NCI-H748 (cell line): ENCODE measurements at regions not wholly inside any gene's neighbourhood (a gene's known extent, or its start where the extent isn't known, plus 50 kb on each side); places are given as distances from the start of the nearest gene placed in this dataset.
"Not testable (repeated sequence)": the region's sequence is repeated elsewhere in the genome, so short reads cannot be mapped to it uniquely, and the experiment has no call there.

ENCODE experiments used
- DNase-seq: peaks from one replicate; lab custom pipeline; 2025; ENCODE audit not compliant: unreplicated experiment; lab: John Stamatoyannopoulos, UW

DNA sequence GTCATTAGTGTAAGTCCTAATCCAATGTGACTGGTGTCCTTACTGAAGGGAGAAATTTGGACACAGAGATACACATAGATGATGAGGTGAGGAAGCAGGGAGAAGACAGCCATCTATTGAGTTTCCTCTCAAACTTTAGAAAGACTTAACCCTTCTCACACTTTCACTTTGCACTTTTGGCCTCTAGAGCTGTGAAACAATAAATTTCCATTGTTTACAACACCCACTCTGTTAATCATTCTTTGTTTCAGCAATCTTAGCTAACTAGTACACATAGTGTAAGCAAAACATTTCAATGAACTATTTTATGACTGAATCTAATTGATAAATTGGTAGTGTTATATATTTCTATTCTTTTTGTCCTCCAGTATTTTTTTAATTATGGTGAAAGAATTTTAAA is 1092.8 kb upstream of the POT1 start:
- DNase-seq, result no peak

DNA sequence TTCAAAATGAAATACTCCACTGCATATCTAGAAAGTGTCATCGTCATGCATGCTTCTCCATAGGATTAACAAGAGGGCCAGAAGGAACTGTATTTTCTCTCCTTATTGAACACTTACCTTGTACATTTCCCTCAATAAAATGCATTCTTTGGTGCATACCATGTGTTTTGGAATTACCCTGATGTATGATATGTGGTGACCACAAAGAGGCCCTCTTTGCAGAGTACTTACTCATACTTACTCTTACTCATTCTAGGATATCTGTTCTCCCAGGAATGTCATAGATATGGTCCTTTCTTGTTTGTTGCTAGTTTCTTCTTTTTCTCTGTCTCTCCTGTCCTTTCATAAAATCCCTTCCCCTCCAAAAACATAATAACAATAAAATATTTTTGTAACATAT is 1087.1 kb upstream of the POT1 start:
- DNase-seq, result no peak

DNA sequence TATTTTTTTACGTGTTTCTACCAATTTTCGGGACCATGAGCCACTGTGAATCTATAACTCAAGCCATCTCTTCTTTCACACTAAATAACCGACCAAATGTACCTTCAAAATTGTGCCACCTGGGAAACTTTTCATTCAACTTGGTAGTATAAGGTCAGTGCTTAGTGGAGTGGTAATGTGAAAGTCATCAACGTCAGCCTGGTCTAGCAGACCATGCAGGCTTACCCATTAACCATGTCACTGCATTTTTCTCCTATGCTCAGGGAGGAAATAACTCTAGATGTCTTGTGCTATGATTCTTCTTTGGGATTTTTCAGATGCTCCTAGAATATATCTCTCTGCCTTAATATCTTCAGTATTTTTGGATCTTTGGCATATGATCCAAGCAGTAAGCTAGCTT is 1075.4 kb upstream of the POT1 start:
- no peak for DNase-seq

DNA sequence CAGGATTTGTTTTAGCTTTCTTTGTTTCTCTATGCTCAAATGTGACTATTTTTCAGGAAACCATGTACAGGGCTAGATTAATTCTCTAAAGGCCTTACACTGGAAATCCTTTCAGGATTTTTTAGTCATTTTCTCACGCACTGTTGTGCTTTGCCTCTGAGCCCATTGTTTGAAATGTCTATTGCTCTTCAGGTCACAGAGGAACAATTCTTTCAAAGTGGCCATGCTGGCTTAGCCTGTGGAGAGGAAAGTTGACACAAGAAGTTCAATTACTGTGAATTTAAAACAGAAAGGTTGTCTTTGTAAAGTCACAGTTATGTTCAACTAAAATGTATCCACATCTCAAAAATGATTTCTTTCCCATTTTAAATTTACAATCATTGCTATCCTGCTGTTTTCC is 1071.7 kb upstream of the POT1 start:
- DNase-seq, result peak; percentile 42

DNA sequence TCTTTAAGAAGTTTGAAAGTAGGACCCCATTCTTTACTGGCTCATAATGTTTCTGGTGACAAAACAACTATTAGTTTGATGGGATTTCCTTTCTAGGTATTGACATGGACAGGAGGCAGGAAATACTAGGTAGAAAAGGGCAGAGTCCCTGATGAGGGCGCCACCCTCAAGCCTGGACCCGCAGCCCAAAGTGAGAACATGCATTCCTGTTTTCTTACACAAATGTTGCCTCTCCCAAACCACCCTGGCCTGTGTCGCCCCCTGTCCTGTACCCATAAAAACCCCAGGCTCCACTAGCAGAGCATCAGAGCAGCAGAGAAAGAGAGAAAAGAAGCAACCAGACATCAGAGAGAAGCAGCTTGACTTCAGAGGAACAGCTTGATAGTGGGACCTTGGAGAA is 1055.2 kb upstream of the POT1 start:
- no peak for DNase-seq

- DNase-seq, result no peak
These were observed 1042.0 kb upstream of the POT1 start for GRCh38 chr7:125971656-125972055.

DNA sequence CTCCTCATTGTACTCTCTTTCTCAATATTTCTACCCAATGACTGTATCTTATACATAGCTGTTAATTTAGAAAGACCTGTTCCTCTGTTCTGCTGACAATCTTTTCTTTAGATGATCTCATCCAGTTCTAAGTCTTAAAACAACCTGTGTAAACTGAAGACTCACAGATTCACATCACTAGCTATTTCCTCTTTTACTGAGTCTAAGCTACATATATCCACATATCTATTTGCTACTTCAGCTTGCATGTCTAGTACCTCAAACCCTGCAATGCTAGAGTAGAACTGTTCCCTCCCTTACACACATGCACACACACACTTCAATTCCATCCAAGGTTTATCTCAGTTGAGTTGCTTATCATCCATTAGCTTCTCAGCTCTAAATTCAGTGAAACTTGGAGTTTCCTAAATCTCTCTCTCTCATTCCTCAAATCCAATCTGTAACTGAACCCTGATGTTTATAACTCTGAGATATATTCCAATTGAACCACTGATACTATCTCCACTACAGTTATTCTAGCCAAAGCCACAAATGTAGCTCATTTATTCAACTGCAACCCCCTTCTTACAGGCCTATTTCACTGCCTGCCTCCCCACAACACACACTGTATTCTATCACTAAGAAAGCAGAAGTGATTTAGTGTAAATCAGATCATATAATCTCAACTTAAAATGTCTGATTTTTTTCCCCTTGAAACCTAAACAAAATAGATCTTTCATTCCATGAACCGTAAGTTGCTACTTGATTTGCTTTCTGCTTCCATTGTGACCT is 1036.8 kb upstream of the POT1 start:
- DNase-seq, result no peak

DNA sequence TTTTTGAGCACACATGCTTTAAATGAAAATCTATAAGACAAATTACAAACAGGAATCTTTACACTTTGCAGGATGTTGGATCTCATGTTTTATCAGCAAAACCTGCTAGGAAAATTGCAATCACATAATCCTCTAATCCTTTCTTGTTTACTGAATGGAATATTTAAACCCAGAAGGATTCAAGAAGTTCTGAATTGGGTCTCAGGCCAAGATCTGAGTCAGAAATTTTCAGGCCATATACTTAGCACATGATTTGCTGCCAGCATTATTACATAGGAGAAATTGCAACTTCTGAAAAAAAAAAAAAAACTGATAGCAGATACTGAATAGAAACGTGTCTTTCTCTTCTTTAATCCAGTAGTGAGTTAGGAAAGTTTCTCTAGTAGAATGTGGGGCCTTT is 1005.3 kb upstream of the POT1 start:
- DNase-seq, result no peak

- peak; percentile 28 for DNase-seq
These were observed 1004.9 kb upstream of the POT1 start for GRCh38 chr7:125934539-125934938.

GRCh38 chr7:125930848-125931247 is 1001.2 kb upstream of the POT1 start:
- DNase-seq, result no peak

DNA sequence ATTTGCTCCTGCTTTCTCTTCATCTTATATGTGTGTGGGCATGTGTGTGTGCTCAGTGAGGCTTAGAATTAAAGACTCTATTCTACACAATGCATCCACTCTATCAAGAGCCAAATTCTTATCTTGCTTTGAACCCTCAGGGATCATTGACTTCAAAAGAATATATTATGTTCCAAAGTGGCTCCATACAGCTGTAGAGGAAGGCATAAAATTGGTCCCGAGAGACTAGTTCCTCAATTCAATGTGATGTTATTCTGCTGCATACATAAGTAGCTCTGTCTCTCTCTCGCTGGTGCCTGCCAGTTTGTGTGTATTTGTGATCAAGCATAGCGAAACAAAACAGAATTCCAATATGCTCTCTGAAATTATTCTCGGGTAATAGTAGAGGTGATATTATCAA is 997.9 kb upstream of the POT1 start:
- DNase-seq, result no peak

DNA sequence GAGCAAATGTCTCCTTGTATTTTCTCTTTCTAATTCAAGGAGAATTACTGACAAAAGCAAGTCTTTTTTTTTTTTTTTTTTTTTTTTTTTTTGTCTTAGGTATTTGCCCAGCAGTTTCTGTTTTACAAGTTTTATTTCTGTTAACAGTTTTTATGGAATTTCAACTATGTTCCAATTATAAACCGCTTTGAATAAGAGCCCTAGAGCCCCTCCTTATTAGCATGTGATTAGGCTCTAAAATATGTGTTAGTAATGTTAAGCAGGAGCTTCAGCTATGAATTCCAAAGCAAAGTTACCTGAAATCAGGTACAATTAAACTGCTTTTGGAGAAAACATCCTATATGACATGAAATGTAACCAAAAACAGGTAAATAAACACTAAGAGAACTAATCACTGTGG is 997.0 kb upstream of the POT1 start:
- no peak for DNase-seq

DNA sequence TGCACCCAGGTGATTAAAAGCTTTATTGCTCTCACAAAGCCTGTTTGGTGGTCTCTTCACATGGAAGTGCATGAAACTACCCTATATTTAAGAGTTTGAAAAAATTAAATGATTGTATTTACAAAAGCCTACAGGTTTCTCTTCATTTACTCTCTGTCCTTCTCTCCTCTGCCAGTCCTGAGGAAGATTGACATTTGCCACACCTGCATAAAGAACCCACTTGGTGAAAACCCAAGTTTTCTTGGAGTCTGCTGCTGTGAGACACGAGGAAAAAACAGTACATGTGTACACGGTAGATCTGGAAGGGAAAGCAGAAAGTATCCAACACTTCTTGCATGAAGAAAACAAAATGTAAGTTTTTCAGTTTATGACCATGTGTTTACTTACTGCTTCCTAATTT is 994.4 kb upstream of the POT1 start:
- DNase-seq, result no peak

- not testable (repeated sequence) for DNase-seq
These were observed 985.8 kb upstream of the POT1 start for GRCh38 chr7:125915381-125915948.

DNA sequence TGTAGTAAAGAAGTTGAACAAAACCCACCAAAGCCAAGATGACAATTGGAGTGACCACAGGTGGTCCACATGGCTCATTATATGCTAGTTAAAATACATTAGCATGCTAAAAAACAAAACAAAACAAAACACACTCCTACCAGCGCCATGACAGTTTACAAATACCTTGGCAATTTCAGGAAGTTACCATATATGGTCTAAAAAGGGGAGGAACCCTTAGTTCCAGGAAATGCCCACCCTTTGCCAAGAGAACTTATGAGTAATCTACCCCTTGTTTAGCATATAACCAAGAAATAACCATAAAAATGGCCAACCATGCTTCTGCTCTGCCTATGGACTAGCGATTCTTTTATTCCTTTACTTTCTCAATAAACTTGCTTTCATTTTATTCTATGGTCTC is 979.1 kb upstream of the POT1 start:
- DNase-seq, result no peak

GRCh38 chr7:125899577-125899976 is 970.0 kb upstream of the POT1 start:
- DNase-seq, result no peak

GRCh38 chr7:125892434-125892833 is 962.8 kb upstream of the POT1 start:
- DNase-seq, result no peak

GRCh38 chr7:125878988-125879387 is 949.4 kb upstream of the POT1 start:
- DNase-seq, result no peak

DNA sequence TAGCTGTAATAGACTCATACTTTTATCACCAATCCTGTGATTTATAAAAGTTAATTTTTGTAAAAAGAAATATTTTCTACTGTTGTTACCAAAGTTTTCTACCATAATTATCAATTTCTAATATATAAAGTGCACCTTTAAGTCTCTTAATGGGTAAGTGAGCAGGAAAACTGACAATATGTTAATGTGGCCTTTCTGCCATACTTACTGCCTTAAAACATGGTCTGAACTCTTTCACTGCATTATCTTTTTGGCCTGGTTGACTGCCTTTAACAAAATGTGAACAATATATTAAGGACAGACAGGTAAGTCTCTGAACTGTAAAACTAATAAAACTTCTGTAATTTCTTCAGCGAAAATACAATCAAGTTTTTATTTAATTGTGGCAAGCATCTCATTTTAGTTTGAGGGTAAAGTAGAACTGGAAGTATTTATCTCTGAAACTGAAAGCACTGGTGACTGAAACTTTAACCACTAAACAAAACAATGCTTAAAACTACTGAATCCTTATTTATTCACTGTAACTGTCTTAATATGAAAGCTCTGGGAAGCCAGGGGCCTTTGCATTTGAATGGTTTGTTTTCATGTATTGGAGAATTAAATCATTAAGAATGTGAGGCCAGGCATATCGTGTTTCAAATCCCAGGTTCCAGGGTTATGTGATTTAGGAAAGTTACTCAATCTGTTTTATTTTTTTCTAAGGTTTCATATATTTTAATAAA is 948.8 kb upstream of the POT1 start:
- no peak for DNase-seq

DNA sequence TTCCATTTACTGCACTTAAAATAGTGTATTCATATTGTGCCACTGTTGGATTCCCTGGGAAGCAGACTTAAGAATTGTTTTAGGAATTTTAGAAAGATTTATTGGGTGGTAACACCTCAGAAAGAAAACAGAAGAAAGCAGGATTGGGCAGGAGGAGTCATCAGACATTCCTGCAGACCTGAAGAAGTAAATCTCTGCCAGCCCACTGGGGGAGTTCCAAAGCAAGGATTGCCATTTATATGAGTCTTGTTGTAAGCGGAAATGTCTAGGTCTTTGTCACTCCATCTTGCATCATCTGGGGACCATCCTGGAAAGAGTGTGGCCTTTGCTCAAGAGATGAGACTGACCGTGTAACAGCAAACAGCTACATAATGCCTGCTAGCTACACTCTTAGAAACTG is 947.6 kb upstream of the POT1 start:
- DNase-seq, result no peak

DNA sequence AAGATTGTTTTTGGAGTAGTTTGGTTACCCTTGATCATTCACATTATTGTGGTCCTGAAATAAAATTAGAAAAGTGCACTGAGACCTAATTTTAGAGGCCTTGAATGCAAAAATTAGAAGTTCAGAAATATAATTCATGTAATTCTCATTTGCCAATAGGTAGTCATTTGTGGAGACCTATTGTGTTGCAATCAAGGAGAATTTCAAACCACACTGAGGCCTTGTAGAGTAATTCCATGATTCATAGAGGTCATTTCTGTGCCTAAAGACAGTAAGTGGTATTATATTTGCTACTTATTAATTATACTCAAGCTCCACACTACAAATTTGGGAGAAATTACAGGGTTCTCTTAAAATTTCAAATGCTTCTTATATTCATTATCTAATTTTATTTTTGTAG is 946.8 kb upstream of the POT1 start:
- DNase-seq, result no peak

DNA sequence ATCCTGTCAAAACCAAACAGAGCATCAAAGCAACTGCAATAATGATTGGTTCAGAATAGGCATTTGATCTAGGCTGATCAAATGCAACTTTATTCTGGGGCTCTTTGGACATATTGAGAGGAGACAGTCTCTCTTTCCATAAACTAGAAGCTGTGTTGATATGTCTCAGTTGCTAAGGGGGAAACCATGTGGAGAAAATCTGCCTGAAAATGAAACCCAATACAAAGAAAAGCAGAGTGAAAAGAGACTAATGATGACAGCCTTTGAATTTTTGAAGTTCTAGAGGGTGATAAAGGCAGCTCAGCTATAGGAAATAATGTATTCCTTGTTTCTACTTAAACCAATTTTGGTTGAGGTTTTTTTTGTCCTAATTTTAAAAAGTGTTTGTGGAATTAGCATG is 941.8 kb upstream of the POT1 start:
- DNase-seq, result no peak
